GM20431 (cell line): ENCODE measurements at regions not wholly inside any gene's neighbourhood (a gene's known extent, or its start where the extent isn't known, plus 50 kb on each side); places are given as distances from the start of the nearest gene placed in this dataset.
"Not testable (repeated sequence)": the region's sequence is repeated elsewhere in the genome, so short reads cannot be mapped to it uniquely, and the experiment has no call there.

Experiments
- in situ Hi-C: fragments of 300-500 bp; cut with MseI, MboI; formaldehyde crosslinking; loops from one replicate; pipeline ENCODE4 v1.15.0; 2020; ENCODE audit warnings: low sequenced_read_pairs; ENCODE audit not compliant: unreplicated experiment

- in situ Hi-C loops, result no loop called here
Measured at GRCh38 chr18:10133516-10133915, 219.7 kb downstream of the VAPA start.

GRCh38 chr18:10134204-10134603 is 220.4 kb downstream of the VAPA start:
- in situ Hi-C loops, result no loop called here

GRCh38 chr18:10134749-10135148 is 220.9 kb downstream of the VAPA start:
- in situ Hi-C loops, result not testable (repeated sequence)

- in situ Hi-C loops, result no loop called here
Measured at GRCh38 chr18:10135302-10135926, 221.6 kb downstream of the VAPA start.

GRCh38 chr18:10138719-10139118 is 224.9 kb downstream of the VAPA start:
- in situ Hi-C loops, result no loop called here

GRCh38 chr18:10139783-10140410 is 226.1 kb downstream of the VAPA start:
- in situ Hi-C loops, result no loop called here

- in situ Hi-C loops, result no loop called here
Measured at GRCh38 chr18:10140461-10141282, 226.9 kb downstream of the VAPA start.

GRCh38 chr18:10141559-10141958 is 227.7 kb downstream of the VAPA start:
- in situ Hi-C loops, result no loop called here

- in situ Hi-C loops, result no loop called here
Measured at GRCh38 chr18:10142056-10142455, 228.2 kb downstream of the VAPA start.

GRCh38 chr18:10142496-10143160 is 228.8 kb downstream of the VAPA start:
- in situ Hi-C loops, result no loop called here

- in situ Hi-C loops, result no loop called here
Measured at GRCh38 chr18:10143596-10143995, 229.8 kb downstream of the VAPA start.

- in situ Hi-C loops, result no loop called here
Measured at GRCh38 chr18:10145546-10145945, 231.7 kb downstream of the VAPA start.

- in situ Hi-C loops, result no loop called here
Measured at GRCh38 chr18:10147226-10147625, 233.4 kb downstream of the VAPA start.

- in situ Hi-C loops, result no loop called here
Measured at GRCh38 chr18:10147752-10148151, 233.9 kb downstream of the VAPA start.

GRCh38 chr18:10148189-10148929 is 234.5 kb downstream of the VAPA start:
- in situ Hi-C loops, result no loop called here

- in situ Hi-C loops, result no loop called here
Measured at GRCh38 chr18:10149768-10150556, 236.1 kb downstream of the VAPA start.

- in situ Hi-C loops, result not testable (repeated sequence)
Measured at GRCh38 chr18:10150576-10150975, 236.8 kb downstream of the VAPA start.

- in situ Hi-C loops, result no loop called here
Measured at GRCh38 chr18:10152475-10152874, 238.7 kb downstream of the VAPA start.
